HS-27A (cell line): ENCODE measurements at regions not wholly inside any gene's neighbourhood (a gene's known extent, or its start where the extent isn't known, plus 50 kb on each side); places are given as distances from the start of the nearest gene placed in this dataset.
"Not testable (repeated sequence)": the region's sequence is repeated elsewhere in the genome, so short reads cannot be mapped to it uniquely, and the experiment has no call there.

Source experiments
- DNase-seq: peaks from one replicate; pipeline ENCODE4 v3.0.0-alpha.2; 2012; ENCODE audit warnings: low read depth, missing footprints

DNA sequence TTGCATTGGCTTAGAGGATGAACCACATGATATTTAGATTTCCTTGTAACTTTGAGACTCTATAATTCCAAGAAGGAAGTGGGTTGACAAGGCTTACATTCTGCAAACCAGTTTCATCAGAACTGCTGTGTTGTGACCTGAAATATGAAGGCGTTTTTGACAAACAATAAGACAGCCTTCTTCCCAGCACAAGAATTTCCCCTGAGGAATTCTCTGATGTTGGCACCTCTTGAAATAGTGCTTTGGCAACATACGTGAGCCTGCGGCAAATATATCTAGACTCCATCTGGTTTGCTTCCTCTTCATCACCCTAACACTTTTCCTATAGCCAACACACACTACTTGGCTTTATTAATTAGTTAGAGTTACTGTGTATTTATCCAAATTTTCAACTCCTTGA lies 585.5 kb upstream of the SOX9 start:
- DNase-seq, result no peak

DNA sequence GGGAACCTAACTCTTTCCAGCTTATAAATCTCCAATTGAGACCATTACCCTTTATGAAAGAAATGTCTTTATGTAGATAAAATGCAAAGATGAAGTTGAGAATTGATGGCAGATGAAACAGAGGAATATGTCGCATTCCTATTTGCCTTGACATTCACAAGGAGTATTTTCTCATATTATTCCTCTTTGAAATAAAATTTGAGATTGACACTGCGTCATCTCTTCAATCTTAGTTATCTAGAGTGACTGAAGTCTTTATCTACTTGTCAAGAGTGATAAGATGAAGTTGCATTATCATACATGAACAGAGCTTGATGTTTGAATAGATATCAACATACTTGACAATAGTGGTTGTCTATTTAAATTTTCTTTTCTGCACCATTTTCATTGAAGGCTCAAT lies 574.4 kb upstream of the SOX9 start:
- DNase-seq, result no peak

DNA sequence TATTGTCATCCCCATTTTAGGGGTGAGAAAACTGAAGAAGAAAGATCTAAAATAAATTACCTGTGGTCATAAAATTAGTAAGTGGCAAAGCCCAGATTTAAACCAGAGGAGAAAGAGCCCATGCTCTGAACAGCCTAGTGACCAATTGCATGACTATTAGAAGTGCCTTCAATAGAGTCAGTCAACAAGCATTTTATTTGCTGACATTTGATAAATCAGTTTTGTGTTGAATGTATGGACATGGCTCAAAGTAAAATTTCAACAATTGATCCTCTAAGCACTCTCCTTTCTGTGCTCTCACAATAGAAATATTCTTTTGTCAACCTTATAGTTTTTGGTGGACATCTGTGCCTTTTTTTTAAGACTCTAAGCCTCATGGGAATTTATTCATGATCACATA lies 572.9 kb upstream of the SOX9 start:
- no peak for DNase-seq

DNA sequence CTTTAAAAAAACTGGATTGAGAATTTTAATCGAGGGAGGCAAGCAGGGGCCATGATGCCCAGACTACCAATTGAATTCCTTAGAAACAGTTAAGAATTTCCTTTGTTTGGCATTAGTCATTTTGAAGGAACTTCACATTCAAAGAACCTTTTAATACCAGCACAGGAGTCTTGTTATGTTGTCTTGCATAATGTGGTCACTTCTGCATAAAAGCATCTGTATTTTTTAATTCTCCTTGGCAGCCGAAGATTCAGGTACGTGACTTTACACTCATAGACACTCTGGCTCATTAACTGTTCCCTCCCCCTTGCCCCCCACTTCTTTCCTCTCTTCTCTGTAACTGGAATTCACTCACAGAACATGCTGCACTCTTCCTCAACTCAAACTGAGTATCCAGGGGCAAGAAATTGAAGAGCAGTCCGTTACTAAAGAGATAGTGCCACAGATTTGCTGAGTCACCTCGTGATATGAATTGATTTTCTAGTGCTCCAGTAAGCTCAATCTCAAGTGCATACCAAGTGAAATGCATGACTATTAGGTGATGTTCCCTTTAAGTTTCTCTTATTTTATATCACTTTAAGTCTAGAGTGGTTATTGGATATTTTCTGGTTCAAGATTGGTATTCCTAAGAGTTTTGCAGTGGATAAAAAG lies 572.2 kb upstream of the SOX9 start:
- no peak for DNase-seq

DNA sequence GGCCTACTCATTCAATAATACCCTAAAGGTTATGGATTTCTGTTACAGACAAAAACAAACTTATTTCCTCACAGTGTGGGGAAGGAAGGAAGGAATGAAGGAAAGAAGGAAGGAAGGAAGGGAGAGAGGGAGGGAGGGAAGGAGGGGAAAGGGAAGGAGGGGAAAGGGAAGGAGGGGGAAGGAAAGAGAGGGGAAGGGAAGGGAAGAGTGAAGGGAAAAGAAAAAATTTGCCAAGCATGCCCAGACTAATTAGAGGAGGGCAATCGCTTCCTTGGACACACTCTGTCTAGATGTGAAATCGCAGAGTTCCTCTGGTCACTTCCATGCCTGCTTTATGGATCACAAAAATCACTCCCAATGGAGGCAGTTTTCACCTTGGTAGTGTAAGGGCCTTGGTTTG lies 570.1 kb upstream of the SOX9 start:
- DNase-seq, result no peak

DNA sequence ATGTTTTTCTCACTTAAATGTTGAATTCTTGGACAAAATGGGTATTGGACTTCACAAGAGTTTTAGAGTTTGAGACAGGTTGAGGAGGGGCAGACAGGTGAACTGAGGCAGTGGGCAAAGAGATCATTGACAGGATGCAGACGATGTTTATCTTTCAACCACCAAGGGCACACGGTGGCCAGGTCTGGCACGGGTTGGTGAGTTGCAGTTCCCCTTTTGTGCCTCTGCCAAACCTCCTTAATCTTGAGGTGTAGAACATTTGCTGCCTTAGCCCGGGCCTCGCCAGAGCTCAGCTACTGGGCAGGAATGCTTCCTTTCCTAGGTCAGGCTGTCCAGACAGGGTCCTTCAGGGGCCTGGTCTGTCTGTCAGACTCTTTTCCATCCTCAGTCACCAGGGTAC lies 567.4 kb upstream of the SOX9 start:
- DNase-seq, result no peak

DNA sequence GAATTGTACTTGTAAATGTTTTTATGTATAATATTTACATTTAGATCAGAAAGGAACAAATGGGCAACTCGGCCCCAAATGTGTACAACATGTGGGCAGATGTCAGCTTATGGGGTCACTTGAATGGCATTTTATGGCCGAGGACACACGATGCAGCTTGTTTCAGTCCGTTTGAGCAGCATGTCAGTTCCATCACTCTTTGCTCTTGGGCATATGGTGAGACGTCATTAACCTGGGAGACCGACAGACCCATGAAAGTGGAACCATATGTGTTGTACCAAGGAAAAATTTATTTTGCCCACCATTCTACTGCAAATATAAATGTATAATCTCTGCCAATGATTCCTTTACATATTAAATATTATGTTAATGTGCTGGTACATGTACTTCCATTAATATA lies 561.9 kb upstream of the SOX9 start:
- no peak for DNase-seq

DNA sequence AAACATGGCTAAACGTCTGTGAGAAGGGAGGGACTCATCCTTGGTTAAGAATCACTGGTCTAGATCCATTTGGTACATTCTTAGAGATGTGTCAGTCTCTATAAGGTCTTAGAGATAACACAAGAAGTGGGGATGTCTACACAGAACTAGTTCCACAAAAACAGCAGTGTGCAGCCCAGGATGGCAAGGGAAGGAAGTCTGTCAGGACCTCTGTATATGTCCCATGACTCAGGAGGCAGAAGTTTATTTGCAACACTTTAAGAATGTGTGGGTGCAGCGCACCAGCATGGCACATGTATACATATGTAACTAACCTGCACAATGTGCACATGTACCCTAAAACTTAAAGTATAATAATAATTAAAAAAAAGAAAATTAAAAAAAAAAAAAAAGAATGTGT lies 548.5 kb upstream of the SOX9 start:
- no peak for DNase-seq

DNA sequence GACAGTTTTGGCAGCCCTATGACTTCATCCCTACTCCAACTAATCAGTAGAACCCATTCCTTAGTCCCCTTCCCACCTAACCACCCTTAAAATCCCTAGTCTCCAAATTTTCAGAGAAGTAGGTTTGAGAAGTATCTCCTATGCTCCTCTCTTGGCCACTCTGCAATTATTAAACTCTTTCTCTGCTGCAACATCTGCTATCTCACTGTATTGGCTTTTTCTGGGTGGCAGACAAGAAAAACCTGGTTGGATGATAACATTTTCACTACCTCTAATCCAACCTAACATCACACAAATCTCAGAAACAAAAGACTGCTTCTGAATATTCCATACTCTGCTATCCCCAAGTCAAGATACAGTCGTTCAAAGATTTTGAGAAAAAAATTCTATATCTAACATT lies 542.4 kb upstream of the SOX9 start:
- no peak for DNase-seq

DNA sequence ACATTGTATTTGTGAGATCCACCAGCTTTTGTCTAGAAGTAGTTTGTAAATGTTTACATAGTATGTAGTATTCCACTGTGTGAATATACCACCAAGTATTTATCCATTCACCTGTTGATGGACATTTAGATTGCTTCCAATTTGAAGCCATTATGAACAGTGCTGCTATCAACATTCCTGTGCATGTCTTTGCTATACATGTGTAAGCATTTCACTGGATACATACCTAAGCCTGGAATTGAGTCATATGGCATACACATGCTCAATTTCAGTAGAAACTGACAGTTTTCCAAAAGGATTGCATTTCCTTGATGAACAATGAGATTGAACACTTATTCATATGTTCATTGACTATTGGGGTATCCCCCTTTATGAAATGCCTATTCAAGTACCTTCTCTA lies 540.6 kb upstream of the SOX9 start:
- DNase-seq, result no peak

DNA sequence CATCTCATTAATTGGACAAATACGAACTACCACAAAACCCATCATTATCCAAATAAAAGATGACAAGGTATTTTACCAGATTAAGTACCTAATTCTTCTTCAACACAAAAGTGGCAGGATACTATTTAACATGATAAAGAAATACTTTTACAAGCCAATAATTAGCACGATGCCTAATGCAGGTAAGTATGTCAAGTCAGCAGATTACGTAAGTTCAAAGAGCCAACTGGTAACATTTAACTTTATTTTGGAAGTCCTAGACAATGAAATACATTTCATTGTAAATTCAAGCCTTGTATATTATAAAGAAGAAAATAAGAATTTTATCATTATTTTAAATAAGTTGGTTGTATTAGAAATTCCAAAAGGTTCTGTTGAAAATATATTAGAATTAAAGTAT lies 535.3 kb upstream of the SOX9 start:
- no peak for DNase-seq

DNA sequence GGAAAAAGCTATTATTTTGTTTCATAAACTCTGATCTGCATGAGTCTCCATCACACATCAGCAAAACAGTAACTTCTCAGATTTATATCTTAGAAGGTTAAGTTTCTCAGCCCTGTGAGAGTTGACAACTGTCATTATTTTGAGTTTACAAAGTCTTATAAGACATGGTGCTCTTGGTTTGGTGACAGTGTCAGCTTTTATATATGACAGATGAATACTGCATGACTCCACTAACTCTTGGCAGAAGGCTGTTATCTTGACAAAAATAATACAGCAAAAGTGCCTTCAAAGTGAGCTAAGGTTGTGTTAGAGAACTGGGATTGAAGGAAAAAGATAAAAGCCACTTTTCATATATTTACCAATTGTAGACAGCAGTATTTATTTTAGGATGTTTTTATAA lies 528.4 kb upstream of the SOX9 start:
- no peak for DNase-seq

DNA sequence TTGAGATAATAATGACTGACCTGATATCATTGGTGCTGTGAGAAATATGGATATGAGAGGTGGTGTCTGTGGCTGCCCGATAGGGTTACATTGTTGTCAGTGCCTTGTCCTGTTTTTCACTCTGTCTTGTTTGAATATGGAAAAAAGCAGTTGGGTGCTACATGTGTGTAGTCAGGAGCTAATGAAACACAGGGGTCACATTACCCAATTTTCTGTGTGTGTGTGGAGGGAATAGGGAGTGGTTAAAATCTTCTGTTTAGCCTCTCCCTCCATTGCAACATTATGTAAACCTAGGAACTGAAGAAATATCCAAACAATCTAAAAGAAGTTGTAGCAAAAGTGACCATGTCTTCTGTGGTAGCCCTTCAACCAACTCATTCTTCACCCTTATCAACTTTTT lies 527.7 kb upstream of the SOX9 start:
- DNase-seq, result no peak

DNA sequence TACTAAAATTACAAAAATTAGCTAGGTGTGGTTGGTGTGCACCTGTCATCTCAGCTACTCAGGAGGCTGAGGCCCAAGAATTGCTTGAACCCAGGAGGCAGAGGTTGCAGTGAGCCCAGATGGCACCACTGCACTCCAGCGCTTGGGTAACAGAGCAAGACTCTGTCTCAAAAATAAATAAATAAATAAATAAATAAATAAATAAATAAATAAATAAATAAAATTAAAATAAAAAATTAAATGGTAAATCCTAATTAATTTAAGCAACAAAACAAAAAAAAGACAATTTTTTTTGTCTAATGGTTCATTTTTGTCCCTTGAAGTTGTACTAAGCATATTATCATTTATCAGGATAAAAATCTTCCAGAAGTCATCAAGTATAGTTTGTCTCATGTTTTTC lies 521.2 kb upstream of the SOX9 start:
- not testable (repeated sequence) for DNase-seq

DNA sequence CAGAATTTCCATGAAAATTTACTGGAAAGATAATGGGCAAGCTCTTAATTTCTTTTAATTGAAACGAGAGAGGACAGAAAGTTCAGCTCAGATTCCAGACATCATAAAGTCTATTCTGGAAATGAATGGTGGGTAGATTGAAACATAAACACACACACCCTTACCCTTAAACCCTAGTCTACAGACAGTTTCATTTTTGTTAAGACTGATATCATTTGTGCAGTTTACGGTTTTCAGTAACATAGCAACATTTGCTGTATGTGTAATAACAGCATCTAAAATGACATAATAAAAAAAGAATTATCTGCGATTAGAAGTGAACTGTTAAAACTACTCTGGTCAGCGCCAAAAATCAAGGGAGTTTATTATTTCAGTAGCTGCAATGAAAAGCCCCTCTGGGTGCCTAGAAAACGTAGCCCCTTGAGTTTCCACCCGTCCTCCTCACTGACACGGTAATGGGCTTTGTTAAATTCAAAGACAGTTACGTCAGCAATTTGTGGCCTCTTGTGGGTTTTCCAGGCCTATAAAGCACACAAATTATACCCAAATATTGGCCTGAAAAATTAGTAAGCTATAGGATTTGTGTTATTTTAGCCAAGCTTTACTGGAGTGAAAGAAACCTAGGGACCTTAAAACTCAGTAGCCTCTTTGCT lies 520.6 kb upstream of the SOX9 start:
- DNase-seq, result no peak

DNA sequence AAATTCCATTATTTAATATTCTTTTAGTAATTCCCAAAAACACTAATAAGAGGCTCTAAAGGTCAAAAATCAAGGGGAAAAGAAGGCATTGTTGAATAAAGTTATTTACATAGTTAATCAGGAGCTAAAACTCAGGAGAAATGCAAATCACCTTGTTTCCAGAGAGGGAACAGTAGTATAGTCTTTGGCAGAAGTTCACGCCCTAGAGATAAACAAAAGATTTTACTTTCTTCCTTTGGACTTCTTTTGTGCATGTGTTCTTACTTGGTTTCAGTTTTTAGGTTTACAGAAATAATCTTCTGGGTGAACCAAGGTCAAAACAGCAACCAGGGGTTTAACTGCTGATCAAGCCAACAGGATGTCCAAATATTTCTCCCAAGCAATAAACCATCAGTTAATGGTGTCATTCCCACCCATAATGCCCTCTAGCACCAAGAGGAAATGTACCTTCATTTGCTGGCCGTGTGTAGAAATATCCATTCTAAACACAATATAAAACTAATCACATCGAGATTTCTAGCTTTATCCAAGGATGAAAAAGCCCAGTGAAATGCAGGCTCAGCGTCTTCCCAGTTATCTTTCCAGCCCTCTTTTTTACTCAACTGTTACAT lies 518.8 kb upstream of the SOX9 start:
- DNase-seq, result no peak

DNA sequence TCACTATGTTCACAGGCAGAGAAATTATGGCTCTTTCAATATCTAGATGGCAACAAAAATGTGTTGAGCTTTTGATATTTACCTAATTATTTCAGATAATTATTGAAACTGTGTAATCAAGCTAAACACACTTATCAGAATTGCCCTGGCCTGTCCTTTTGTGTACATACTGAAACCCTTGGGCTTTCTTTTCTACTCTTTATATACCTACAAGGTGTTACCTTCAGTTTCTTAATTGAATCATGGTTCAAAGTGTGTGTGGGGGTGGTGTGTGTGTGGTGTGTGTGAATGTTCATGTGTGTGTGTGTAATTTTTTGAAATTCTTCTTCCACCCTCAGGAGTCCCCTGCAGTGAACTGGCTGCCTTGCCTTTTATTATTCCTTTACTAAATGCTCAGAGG lies 506.8 kb upstream of the SOX9 start:
- DNase-seq, result no peak

DNA sequence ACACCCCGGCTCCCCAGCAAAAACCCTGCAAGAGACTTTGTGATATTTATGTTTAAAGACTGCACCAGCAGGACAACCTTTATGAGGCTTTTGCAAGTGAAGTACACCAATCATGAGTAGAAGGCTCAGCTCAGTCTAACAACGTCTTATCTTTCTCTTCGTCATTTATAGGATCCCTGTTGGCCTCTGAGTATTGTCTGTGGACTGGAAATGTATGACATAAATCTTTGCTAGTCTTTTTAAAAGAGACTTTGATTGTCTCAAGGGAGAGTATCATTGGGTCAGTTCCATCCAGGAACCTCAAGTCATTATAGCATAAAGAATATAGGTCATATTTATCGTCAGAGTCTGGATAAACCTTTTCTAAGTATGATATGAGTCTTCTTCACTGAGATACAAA lies 505.0 kb upstream of the SOX9 start:
- no peak for DNase-seq

DNA sequence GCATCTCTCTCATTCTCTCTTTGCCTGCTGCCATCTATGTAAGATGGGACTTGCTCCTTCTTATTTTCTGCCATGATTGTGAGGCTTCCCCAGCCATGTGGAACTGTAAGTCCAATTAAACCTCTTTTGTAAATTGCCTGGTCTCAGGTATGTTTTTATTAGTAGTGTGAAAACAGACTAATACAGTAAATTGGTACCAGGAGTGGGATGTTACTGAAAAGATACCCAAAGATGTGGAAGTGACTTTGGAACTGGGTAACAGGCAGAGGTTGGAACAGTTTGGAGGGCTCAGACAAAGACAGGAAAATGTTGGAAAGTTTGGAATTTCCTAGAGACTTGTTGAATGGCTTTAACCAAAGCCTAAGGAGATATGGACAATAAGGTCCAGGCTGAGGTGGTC lies 503.1 kb upstream of the SOX9 start:
- not testable (repeated sequence) for DNase-seq

DNA sequence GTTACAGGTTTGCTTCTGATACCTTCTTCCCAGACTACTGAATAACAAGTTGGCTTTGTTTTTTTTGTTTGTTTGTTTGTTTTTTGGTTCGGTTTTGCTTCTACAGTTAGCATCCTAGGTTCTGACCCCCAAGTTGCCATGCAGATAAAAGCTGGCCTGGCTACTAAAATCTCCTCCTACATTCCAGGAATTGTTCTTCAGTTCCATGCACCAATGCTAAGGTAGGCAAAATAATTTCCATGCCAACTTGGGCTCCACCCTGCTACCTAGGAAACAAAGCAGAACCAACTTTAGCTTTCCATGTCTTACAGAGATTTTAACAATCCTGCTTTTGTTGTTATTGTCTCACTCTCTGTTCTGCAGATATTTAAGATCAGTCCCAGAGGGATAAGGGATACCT lies 495.5 kb upstream of the SOX9 start:
- no peak for DNase-seq

DNA sequence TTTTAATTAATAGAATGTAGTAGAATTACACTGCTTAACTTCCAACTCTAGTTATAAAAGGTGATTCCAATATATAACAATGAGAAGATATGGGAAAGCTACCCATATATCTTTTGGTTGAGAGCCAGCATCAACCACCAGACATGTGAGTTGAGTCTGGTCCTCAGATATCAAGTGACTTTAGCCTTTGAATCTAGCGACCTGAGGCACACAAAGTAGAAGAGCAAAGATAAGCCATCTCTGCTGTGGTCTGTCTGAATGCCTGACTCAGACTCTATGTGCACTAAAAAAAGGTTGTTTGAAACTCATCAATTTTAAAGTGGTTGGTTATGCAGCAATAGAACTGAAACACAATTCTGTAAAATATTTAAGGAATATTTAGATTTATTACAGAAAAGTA lies 492.5 kb upstream of the SOX9 start:
- DNase-seq, result no peak

DNA sequence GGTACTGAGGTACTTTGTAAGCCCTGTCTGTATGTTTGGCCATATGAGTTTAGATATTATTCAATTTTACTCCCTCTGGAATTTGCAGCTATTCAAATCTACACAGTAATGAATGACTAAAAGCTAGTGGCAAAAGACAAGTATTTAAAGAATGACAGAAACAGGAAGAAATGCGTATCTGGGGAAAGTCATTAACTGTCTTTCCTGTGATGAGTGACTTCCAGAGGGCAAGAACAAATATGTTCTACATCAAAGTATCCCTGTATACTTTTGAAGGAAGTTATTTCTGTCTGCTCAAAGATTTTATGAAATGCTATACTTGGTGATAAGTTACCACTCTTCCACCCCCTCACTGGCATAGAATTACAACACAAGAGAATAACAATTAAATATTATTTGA lies 489.3 kb upstream of the SOX9 start:
- DNase-seq, result no peak

DNA sequence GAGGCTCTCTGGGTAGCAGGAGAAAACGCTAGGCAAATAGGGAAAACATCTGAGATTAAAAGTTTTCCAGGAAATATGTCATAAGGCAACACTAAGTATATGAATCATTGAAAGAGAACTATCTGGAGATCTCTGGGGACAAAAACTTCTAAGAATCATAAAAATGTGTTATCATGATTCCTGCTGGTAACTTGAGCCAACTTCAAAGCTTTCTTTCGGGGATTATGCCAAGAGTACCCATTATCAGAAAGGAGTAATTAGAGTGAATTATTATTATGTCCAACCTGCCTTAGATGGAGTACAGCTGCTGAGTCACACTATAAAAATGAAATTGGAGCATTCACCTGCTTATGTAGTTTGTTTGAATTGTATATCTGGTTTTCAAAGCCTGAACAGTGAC lies 488.5 kb upstream of the SOX9 start:
- peak; percentile 43 for DNase-seq

DNA sequence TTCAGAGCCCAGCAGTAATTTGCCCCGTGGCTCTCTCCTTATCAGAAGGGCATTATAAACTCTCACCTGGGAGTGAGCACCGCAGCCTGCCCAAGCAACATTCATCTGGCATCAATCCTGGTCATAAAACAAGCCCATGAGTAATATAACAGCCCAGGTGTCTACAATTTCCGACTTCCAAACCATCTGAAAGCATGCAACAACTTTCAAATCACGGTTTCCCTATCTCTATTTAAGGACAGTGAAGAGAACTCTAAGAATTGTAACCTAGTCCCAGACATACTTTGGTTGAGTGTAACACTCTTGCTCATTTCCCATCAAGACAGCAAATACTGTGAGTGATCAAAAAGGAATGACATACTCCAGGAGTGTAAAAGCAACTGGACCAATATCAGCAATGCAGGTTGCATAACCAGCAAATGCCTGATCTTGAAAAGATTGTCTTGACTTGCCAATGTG lies 487.4 kb upstream of the SOX9 start:
- DNase-seq, result peak; percentile 69
